ENCODE measurements at regions not wholly inside any gene's neighbourhood (a gene's known extent, or its start where the extent isn't known, plus 50 kb on each side); places are given as distances from the start of the nearest gene placed in this dataset.
A peak's percentile ranks its signal among the peaks of the same experiment; 100 is the strongest.

- no peak for ATAC-seq
- H3K36me3 Mint-ChIP-seq (ENCODE audit: low read depth) = peaks cover 60% of the 10 kb centered on the region
- H3K27ac Mint-ChIP-seq = peak overlapping the region; percentile 7; the same call in 1 of the 2 replicates
These were observed 98.0 kb upstream of the VLDLR start for GRCh38 chr9:2523591-2523990.

More at GRCh38 chr9:2523591-2523990, 98.0 kb upstream of the VLDLR start:
- H3K27me3 ChIP-seq (ENCODE audit: insufficient read depth) = no peaks in the 10 kb centered on the region
- H2AFZ ChIP-seq = no peak overlapping the region
- DNase-seq (ENCODE audit: low spot score) = no peak
- no peaks in the 10 kb centered on the region for H4K20me1 ChIP-seq (replicated peaks; ENCODE audit: insufficient read depth)
- no peak overlapping the region for H3K27ac ChIP-seq (ENCODE audit: low read depth)
- no peaks in the 10 kb centered on the region for H3K79me2 ChIP-seq (replicated peaks; ENCODE audit: insufficient read depth)
- H3K4me1 ChIP-seq (ENCODE audit: insufficient read depth) = peaks cover 13% of the 10 kb centered on the region
- H3K4me3 Mint-ChIP-seq = no peak overlapping the region
- peaks cover 5% of the 10 kb centered on the region; the same call in 1 of the 2 replicates for H3K9me2 ChIP-seq (ENCODE audit: insufficient read depth)
- no peaks in the 10 kb centered on the region for H3K27me3 Mint-ChIP-seq (ENCODE audit: insufficient read depth, low read depth, poor library complexity)
- no peak overlapping the region for H3K4me2 ChIP-seq
- H3F3A ChIP-seq (replicated peaks; ENCODE audit: low read depth) = no peaks in the 10 kb centered on the region
- peaks cover 9% of the 10 kb centered on the region; the same call in 2 of the 3 replicates for H3K4me1 Mint-ChIP-seq
- TF ChIP-seq, protein P1, sequence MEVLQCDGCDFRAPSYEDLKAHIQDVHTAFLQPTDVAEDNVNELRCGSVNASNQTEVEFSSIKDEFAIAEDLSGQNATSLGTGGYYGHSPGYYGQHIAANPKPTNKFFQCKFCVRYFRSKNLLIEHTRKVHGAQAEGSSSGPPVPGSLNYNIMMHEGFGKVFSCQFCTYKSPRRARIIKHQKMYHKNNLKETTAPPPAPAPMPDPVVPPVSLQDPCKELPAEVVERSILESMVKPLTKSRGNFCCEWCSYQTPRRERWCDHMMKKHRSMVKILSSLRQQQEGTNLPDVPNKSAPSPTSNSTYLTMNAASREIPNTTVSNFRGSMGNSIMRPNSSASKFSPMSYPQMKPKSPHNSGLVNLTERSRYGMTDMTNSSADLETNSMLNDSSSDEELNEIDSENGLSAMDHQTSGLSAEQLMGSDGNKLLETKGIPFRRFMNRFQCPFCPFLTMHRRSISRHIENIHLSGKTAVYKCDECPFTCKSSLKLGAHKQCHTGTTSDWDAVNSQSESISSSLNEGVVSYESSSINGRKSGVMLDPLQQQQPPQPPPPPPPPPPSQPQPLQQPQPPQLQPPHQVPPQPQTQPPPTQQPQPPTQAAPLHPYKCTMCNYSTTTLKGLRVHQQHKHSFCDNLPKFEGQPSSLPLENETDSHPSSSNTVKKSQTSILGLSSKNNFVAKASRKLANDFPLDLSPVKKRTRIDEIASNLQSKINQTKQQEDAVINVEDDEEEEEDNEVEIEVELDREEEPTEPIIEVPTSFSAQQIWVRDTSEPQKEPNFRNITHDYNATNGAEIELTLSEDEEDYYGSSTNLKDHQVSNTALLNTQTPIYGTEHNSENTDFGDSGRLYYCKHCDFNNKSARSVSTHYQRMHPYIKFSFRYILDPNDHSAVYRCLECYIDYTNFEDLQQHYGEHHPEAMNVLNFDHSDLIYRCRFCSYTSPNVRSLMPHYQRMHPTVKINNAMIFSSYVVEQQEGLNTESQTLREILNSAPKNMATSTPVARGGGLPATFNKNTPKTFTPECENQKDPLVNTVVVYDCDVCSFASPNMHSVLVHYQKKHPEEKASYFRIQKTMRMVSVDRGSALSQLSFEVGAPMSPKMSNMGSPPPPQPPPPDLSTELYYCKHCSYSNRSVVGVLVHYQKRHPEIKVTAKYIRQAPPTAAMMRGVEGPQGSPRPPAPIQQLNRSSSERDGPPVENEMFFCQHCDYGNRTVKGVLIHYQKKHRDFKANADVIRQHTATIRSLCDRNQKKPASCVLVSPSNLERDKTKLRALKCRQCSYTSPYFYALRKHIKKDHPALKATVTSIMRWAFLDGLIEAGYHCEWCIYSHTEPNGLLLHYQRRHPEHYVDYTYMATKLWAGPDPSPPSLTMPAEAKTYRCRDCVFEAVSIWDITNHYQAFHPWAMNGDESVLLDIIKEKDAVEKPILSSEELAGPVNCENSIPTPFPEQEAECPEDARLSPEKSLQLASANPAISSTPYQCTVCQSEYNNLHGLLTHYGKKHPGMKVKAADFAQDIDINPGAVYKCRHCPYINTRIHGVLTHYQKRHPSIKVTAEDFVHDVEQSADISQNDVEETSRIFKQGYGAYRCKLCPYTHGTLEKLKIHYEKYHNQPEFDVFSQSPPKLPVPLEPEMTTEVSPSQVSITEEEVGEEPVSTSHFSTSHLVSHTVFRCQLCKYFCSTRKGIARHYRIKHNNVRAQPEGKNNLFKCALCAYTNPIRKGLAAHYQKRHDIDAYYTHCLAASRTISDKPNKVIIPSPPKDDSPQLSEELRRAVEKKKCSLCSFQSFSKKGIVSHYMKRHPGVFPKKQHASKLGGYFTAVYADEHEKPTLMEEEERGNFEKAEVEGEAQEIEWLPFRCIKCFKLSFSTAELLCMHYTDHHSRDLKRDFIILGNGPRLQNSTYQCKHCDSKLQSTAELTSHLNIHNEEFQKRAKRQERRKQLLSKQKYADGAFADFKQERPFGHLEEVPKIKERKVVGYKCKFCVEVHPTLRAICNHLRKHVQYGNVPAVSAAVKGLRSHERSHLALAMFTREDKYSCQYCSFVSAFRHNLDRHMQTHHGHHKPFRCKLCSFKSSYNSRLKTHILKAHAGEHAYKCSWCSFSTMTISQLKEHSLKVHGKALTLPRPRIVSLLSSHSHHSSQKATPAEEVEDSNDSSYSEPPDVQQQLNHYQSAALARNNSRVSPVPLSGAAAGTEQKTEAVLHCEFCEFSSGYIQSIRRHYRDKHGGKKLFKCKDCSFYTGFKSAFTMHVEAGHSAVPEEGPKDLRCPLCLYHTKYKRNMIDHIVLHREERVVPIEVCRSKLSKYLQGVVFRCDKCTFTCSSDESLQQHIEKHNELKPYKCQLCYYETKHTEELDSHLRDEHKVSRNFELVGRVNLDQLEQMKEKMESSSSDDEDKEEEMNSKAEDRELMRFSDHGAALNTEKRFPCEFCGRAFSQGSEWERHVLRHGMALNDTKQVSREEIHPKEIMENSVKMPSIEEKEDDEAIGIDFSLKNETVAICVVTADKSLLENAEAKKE (CRISPR knock-in tag; IDR thresholded peaks at IDR 0.05) = no peak
- no peak for TF ChIP-seq ZNF114 (CRISPR knock-in tag; IDR thresholded peaks at IDR 0.05)
- TF ChIP-seq REST (IDR thresholded peaks at IDR 0.05; ENCODE audit: unreplicated experiment) = no peak
- no peak for TF ChIP-seq EZH2phosphoT487 (IDR thresholded peaks at IDR 0.05; ENCODE audit: unreplicated experiment)
- TF ChIP-seq POLR2AphosphoS5 (IDR thresholded peaks at IDR 0.05; ENCODE audit: low read depth) = no peak
- no peak for TF ChIP-seq EZH2 (IDR thresholded peaks at IDR 0.05; ENCODE audit: low read depth, unreplicated experiment)
- no peak for TF ChIP-seq STAT1 (IDR thresholded peaks at IDR 0.05; ENCODE audit: unreplicated experiment)
- TF ChIP-seq ZNF331 (CRISPR knock-in tag; IDR thresholded peaks at IDR 0.05; ENCODE audit: low read depth) = no peak
- no peak for TF ChIP-seq JUNB (IDR thresholded peaks at IDR 0.05; ENCODE audit: unreplicated experiment)
- no peak for TF ChIP-seq CREB1 (CRISPR knock-in tag; IDR thresholded peaks at IDR 0.05; ENCODE audit: low read depth)
- H3K36me3 ChIP-seq (ENCODE audit: insufficient read depth) = peaks cover 11% of the 10 kb centered on the region
- no peak overlapping the region for H3K4me3 ChIP-seq
- peaks cover 25% of the 10 kb centered on the region for H3K9me3 Mint-ChIP-seq
